ENCODE measurements at regions not wholly inside any gene's neighbourhood (a gene's known extent, or its start where the extent isn't known, plus 50 kb on each side); places are given as distances from the start of the nearest gene placed in this dataset.
A peak's percentile ranks its signal among the peaks of the same experiment; 100 is the strongest.

GRCh38 chr20:23153696-23154341 lies 67.7 kb upstream of the CD93 start:
- H3K4me3 Mint-ChIP-seq: no peak overlapping the region
- H3K9me3 ChIP-seq (ENCODE audit: control insufficient read depth in 2 of 2, low read length in 2 of 2): no peaks in the 10 kb centered on the region
- no peak overlapping the region for H3K4me3 ChIP-seq (ENCODE audit: low read depth, low read length)
- DNase-seq (no peak), ATAC-seq (ENCODE audit: low read depth in 2 of 2) (no peak)
- no peaks in the 10 kb centered on the region for H3K36me3 Mint-ChIP-seq
- H3K9me3 Mint-ChIP-seq: no peaks in the 10 kb centered on the region
- no peaks in the 10 kb centered on the region for H3K4me1 ChIP-seq (ENCODE audit: control insufficient read depth, insufficient read depth, low read length, poor library complexity, severe bottlenecking)
- no peaks in the 10 kb centered on the region for H3K36me3 ChIP-seq (ENCODE audit: control insufficient read depth, insufficient read depth, low read length)
- H3K27ac Mint-ChIP-seq: no peak overlapping the region
- no peaks in the 10 kb centered on the region for H3K27me3 ChIP-seq (ENCODE audit: control insufficient read depth, insufficient read depth, low read length)
- no peak overlapping the region for H3K27ac ChIP-seq (ENCODE audit: insufficient read depth, low read length, poor library complexity, severe bottlenecking)
- H3K27me3 Mint-ChIP-seq: peaks cover 11% of the 10 kb centered on the region
- peaks cover 0 to 10% (median 2%) of the 10 kb centered on the region in 4 donors for H3K4me1 Mint-ChIP-seq

- no peak overlapping the region for H3K4me3 ChIP-seq (ENCODE audit: low read depth, low read length)
- no peaks in the 10 kb centered on the region for H3K36me3 Mint-ChIP-seq
- H3K27ac Mint-ChIP-seq: no peak overlapping the region
- H3K9me3 ChIP-seq (ENCODE audit: control insufficient read depth in 2 of 2, low read length in 2 of 2): no peaks in the 10 kb centered on the region
- no peaks in the 10 kb centered on the region for H3K9me3 Mint-ChIP-seq
- H3K27me3 Mint-ChIP-seq: peaks cover 11% of the 10 kb centered on the region
- H3K36me3 ChIP-seq (ENCODE audit: control insufficient read depth, insufficient read depth, low read length): no peaks in the 10 kb centered on the region
- H3K27me3 ChIP-seq (ENCODE audit: control insufficient read depth, insufficient read depth, low read length): no peaks in the 10 kb centered on the region
- no peak overlapping the region for H3K4me3 Mint-ChIP-seq
- H3K27ac ChIP-seq (ENCODE audit: insufficient read depth, low read length, poor library complexity, severe bottlenecking): no peak overlapping the region
- ATAC-seq (ENCODE audit: low read depth in 2 of 2) (no peak), DNase-seq (no peak)
- no peaks in the 10 kb centered on the region for H3K4me1 ChIP-seq (ENCODE audit: control insufficient read depth, insufficient read depth, low read length, poor library complexity, severe bottlenecking)
- peaks cover 0 to 12% (median 3%) of the 10 kb centered on the region in 4 donors for H3K4me1 Mint-ChIP-seq
Observed at GRCh38 chr20:23152902-23153301, 66.8 kb upstream of the CD93 start.

- Mint-ChIP-seq H3K27ac (no peak overlapping the region), H3K4me3 (no peak overlapping the region), H3K4me1 (peaks cover 0 to 15% (median 5%) of the 10 kb centered on the region in 4 donors), H3K9me3 (no peaks in the 10 kb centered on the region), H3K36me3 (no peaks in the 10 kb centered on the region), H3K27me3 (peaks cover 11% of the 10 kb centered on the region)
- no peak overlapping the region for H3K27ac ChIP-seq (ENCODE audit: insufficient read depth, low read length, poor library complexity, severe bottlenecking)
- no peaks in the 10 kb centered on the region for H3K9me3 ChIP-seq (ENCODE audit: control insufficient read depth in 2 of 2, low read length in 2 of 2)
- H3K4me3 ChIP-seq (ENCODE audit: low read depth, low read length): no peak overlapping the region
- no peak for DNase-seq
- peak in 1 of 2 donors; percentile 29 for ATAC-seq (ENCODE audit: low read depth in 2 of 2)
- no peaks in the 10 kb centered on the region for H3K4me1 ChIP-seq (ENCODE audit: control insufficient read depth, insufficient read depth, low read length, poor library complexity, severe bottlenecking)
- no peaks in the 10 kb centered on the region for H3K27me3 ChIP-seq (ENCODE audit: control insufficient read depth, insufficient read depth, low read length)
- no peaks in the 10 kb centered on the region for H3K36me3 ChIP-seq (ENCODE audit: control insufficient read depth, insufficient read depth, low read length)
Observed at GRCh38 chr20:23152308-23152892, 66.3 kb upstream of the CD93 start.

GRCh38 chr20:23151885-23152284 lies 65.8 kb upstream of the CD93 start:
- Mint-ChIP-seq H3K27me3 (peaks cover 11% of the 10 kb centered on the region), H3K27ac (no peak overlapping the region), H3K9me3 (no peaks in the 10 kb centered on the region), H3K4me3 (no peak overlapping the region), H3K4me1 (peaks cover 0 to 15% (median 5%) of the 10 kb centered on the region in 4 donors), H3K36me3 (no peaks in the 10 kb centered on the region)
- Histone ChIP-seq H3K36me3 (ENCODE audit: control insufficient read depth, insufficient read depth, low read length) (no peaks in the 10 kb centered on the region), H3K27me3 (ENCODE audit: control insufficient read depth, insufficient read depth, low read length) (no peaks in the 10 kb centered on the region), H3K9me3 (ENCODE audit: control insufficient read depth in 2 of 2, low read length in 2 of 2) (no peaks in the 10 kb centered on the region), H3K4me1 (ENCODE audit: control insufficient read depth, insufficient read depth, low read length, poor library complexity, severe bottlenecking) (no peaks in the 10 kb centered on the region), H3K4me3 (ENCODE audit: low read depth, low read length) (no peak overlapping the region), H3K27ac (ENCODE audit: insufficient read depth, low read length, poor library complexity, severe bottlenecking) (no peak overlapping the region)
- no peak for DNase-seq
- no peak for ATAC-seq (ENCODE audit: low read depth in 2 of 2)

- ATAC-seq (ENCODE audit: low read depth in 2 of 2) (no peak), DNase-seq (no peak)
- no peak overlapping the region for H3K27ac ChIP-seq (ENCODE audit: insufficient read depth, low read length, poor library complexity, severe bottlenecking)
- Mint-ChIP-seq H3K4me1 (peaks cover 0 to 15% (median 5%) of the 10 kb centered on the region in 4 donors), H3K9me3 (no peaks in the 10 kb centered on the region), H3K4me3 (no peak overlapping the region), H3K27me3 (peaks cover 11% of the 10 kb centered on the region), H3K36me3 (no peaks in the 10 kb centered on the region), H3K27ac (no peak overlapping the region)
- no peak overlapping the region for H3K4me3 ChIP-seq (ENCODE audit: low read depth, low read length)
- H3K4me1 ChIP-seq (ENCODE audit: control insufficient read depth, insufficient read depth, low read length, poor library complexity, severe bottlenecking): no peaks in the 10 kb centered on the region
- no peaks in the 10 kb centered on the region for H3K36me3 ChIP-seq (ENCODE audit: control insufficient read depth, insufficient read depth, low read length)
- H3K9me3 ChIP-seq (ENCODE audit: control insufficient read depth in 2 of 2, low read length in 2 of 2): no peaks in the 10 kb centered on the region
- H3K27me3 ChIP-seq (ENCODE audit: control insufficient read depth, insufficient read depth, low read length): no peaks in the 10 kb centered on the region
Observed at GRCh38 chr20:23151008-23151703, 65.0 kb upstream of the CD93 start.

- Histone ChIP-seq H3K36me3 (ENCODE audit: control insufficient read depth, insufficient read depth, low read length) (no peaks in the 10 kb centered on the region), H3K27ac (ENCODE audit: insufficient read depth, low read length, poor library complexity, severe bottlenecking) (no peak overlapping the region), H3K27me3 (ENCODE audit: control insufficient read depth, insufficient read depth, low read length) (no peaks in the 10 kb centered on the region), H3K4me3 (ENCODE audit: low read depth, low read length) (no peak overlapping the region), H3K4me1 (ENCODE audit: control insufficient read depth, insufficient read depth, low read length, poor library complexity, severe bottlenecking) (no peaks in the 10 kb centered on the region), H3K9me3 (ENCODE audit: control insufficient read depth in 2 of 2, low read length in 2 of 2) (no peaks in the 10 kb centered on the region)
- peaks cover 11% of the 10 kb centered on the region for H3K27me3 Mint-ChIP-seq
- ATAC-seq (ENCODE audit: low read depth in 2 of 2) (no peak), DNase-seq (no peak)
- H3K4me1 Mint-ChIP-seq: peaks cover 0 to 15% (median 5%) of the 10 kb centered on the region in 4 donors
- no peaks in the 10 kb centered on the region for H3K36me3 Mint-ChIP-seq
- no peak overlapping the region for H3K27ac Mint-ChIP-seq
- no peaks in the 10 kb centered on the region for H3K9me3 Mint-ChIP-seq
- no peak overlapping the region for H3K4me3 Mint-ChIP-seq
Observed at GRCh38 chr20:23150304-23151007, 64.3 kb upstream of the CD93 start.

- Histone ChIP-seq H3K27me3 (ENCODE audit: control insufficient read depth, insufficient read depth, low read length) (no peaks in the 10 kb centered on the region), H3K4me3 (ENCODE audit: low read depth, low read length) (no peak overlapping the region), H3K4me1 (ENCODE audit: control insufficient read depth, insufficient read depth, low read length, poor library complexity, severe bottlenecking) (no peaks in the 10 kb centered on the region), H3K9me3 (ENCODE audit: control insufficient read depth in 2 of 2, low read length in 2 of 2) (no peaks in the 10 kb centered on the region), H3K27ac (ENCODE audit: insufficient read depth, low read length, poor library complexity, severe bottlenecking) (no peak overlapping the region), H3K36me3 (ENCODE audit: control insufficient read depth, insufficient read depth, low read length) (no peaks in the 10 kb centered on the region)
- H3K4me3 Mint-ChIP-seq: no peak overlapping the region
- no peaks in the 10 kb centered on the region for H3K9me3 Mint-ChIP-seq
- H3K36me3 Mint-ChIP-seq: no peaks in the 10 kb centered on the region
- H3K4me1 Mint-ChIP-seq: peaks cover 0 to 13% (median 5%) of the 10 kb centered on the region in 4 donors
- no peak overlapping the region for H3K27ac Mint-ChIP-seq
- H3K27me3 Mint-ChIP-seq: peaks cover 11% of the 10 kb centered on the region
- no peak for ATAC-seq (ENCODE audit: low read depth in 2 of 2)
- DNase-seq: no peak
Observed at GRCh38 chr20:23149623-23150279, 63.6 kb upstream of the CD93 start.

All from CD4-positive, CD25-positive, alpha-beta regulatory T cell (primary cell).